Endothelial cell of umbilical vein (primary cell): ENCODE measurements at regions not wholly inside any gene's neighbourhood (a gene's known extent, or its start where the extent isn't known, plus 50 kb on each side); places are given as distances from the start of the nearest gene placed in this dataset.

Experiments
- BruUV-seq: library from RNA; stranded (reverse); fragments of 400-500 nt; replicated peaks from 2 replicates; lab custom pipeline; 2021; lab: Mats Ljungman, UMichigan
- CTCF ChIA-PET: fragments of 300-600, 350-600 bp; sonication (Branson Sonifier 250); formaldehyde crosslinking; loops from one replicate; lab custom pipeline; 2021; ENCODE audit warnings: antibody characterized with exemption, inconsistent platforms; lab: Charles Lee
- POLR2A ChIA-PET: fragments of 300-600, 350-600 bp; sonication (Branson Sonifier 250); formaldehyde crosslinking; loops from one replicate; lab custom pipeline; 2021; ENCODE audit warnings: antibody characterized with exemption, inconsistent platforms; lab: Charles Lee
- DNase-seq: peaks from one replicate; pipeline ENCODE4 v3.0.0-alpha.2; 2011; ENCODE audit warnings: low read depth, low spot score
- FAIRE-seq: peaks from 2 replicates; lab custom pipeline; 2011; peaks lifted over from hg19 to GRCh38; lab: Jason Lieb, UNC
- H2AFZ ChIP-seq: 2 replicates; pipeline ENCODE4 v1.6.0; 2012; ENCODE audit warnings: low read depth, low read length, control low read depth, inconsistent platforms
- H3K27ac ChIP-seq: 2 replicates; pipeline ENCODE4 v1.5.1; 2011; ENCODE audit warnings: low read depth, mild to moderate bottlenecking, control low read depth, low read length, moderate library complexity; ENCODE audit not compliant: insufficient read depth
- H3K27me3 ChIP-seq, 2 experiments: 2 replicates each; pipeline versions ENCODE4 v1.6.0 to v1.6.1; 2011; ENCODE audit warnings: low read length in 2 of 2, mixed read lengths in 1 of 2; ENCODE audit not compliant: control insufficient read depth in 2 of 2, insufficient read depth in 2 of 2
- H3K36me3 ChIP-seq, 2 experiments: 2 replicates in 1 of 2; 3 replicates in 1 of 2; pipeline ENCODE4 v1.5.1; 2011; ENCODE audit warnings: low read length in 2 of 2, mild to moderate bottlenecking in 1 of 2, moderate library complexity in 1 of 2; ENCODE audit not compliant: control insufficient read depth in 2 of 2, insufficient read depth in 2 of 2; ENCODE audit errors: extremely low read depth in 1 of 2
- H3K4me1 ChIP-seq: 3 replicates; pipeline ENCODE4 v1.5.1; 2011; ENCODE audit warnings: mild to moderate bottlenecking, low read length; ENCODE audit not compliant: control insufficient read depth, insufficient read depth; ENCODE audit errors: extremely low read depth
- H3K4me2 ChIP-seq: 2 replicates; pipeline ENCODE4 v1.6.1; 2011; ENCODE audit warnings: low read length, control low read depth, mixed read lengths; ENCODE audit not compliant: insufficient read depth
- H3K4me3 ChIP-seq, 3 experiments: fragments of 200-600 bp in 1 of 3; sonication (generic), shearing (Covaris generic) in 1 of 3; replicated peaks in 1 of 3; 2 replicates each; pipeline ENCODE4 v1.5.1; 2011 to 2016; ENCODE audit warnings: control low read depth in 3 of 3, low read length in 3 of 3, mild to moderate bottlenecking in 2 of 3, inconsistent platforms in 1 of 3, low read depth in 1 of 3, moderate library complexity in 1 of 3; ENCODE audit not compliant: insufficient read depth in 1 of 3
- H3K79me2 ChIP-seq: 2 replicates; pipeline ENCODE4 v1.6.0; 2012; ENCODE audit warnings: low read length, inconsistent platforms; ENCODE audit not compliant: control insufficient read depth, insufficient read depth
- H3K9ac ChIP-seq: replicated peaks from 2 replicates; pipeline ENCODE3; 2011; ENCODE audit warnings: low read length, control low read depth; ENCODE audit not compliant: insufficient read depth; ENCODE audit errors: extremely low read depth
- H3K9me1 ChIP-seq: replicated peaks from 3 replicates; pipeline ENCODE4 v1.6.0; 2011; ENCODE audit warnings: mild to moderate bottlenecking, low read length; ENCODE audit not compliant: control insufficient read depth, insufficient read depth; ENCODE audit errors: extremely low read depth
- H3K9me3 ChIP-seq: replicated peaks from 2 replicates; pipeline ENCODE4 v1.5.1; 2012; ENCODE audit warnings: low read length, inconsistent platforms; ENCODE audit not compliant: control insufficient read depth, insufficient read depth
- H4K20me1 ChIP-seq: replicated peaks from 2 replicates; pipeline ENCODE3; 2011; ENCODE audit warnings: mild to moderate bottlenecking, low read length; ENCODE audit not compliant: control insufficient read depth, insufficient read depth; ENCODE audit errors: extremely low read depth
- CTCF ChIP-seq, 2 donors: IDR thresholded peaks; 1 replicate in 1 of 2; 2 replicates in 1 of 2; pipeline ENCODE4 v1.5.1; 2011; ENCODE audit warnings: low read length in 2 of 2, mild to moderate bottlenecking in 2 of 2, moderate library complexity in 2 of 2, control low read depth in 1 of 2, inconsistent platforms in 1 of 2, low read depth in 1 of 2; ENCODE audit not compliant: insufficient read depth in 1 of 2; ENCODE audit errors: extremely low read depth in 1 of 2
- EZH2 ChIP-seq: IDR thresholded peaks from 2 replicates; pipeline ENCODE4 v1.6.1; 2012; ENCODE audit warnings: borderline replicate concordance, low read depth, mild to moderate bottlenecking, moderate library complexity, low read length, inconsistent platforms; ENCODE audit not compliant: severe bottlenecking
- FOS ChIP-seq: IDR thresholded peaks from 2 replicates; pipeline ENCODE4 v1.6.1; 2011; ENCODE audit warnings: mild to moderate bottlenecking, low read length, moderate library complexity, borderline replicate concordance; ENCODE audit not compliant: insufficient read depth
- GATA2 ChIP-seq: IDR thresholded peaks from 2 replicates; pipeline ENCODE4 v1.7.0; 2011; ENCODE audit warnings: low read depth, mild to moderate bottlenecking, moderate library complexity, mixed read lengths, low read length; ENCODE audit not compliant: insufficient read length, insufficient read depth
- JUN ChIP-seq: IDR thresholded peaks from 2 replicates; pipeline ENCODE4 v1.6.1; 2011; ENCODE audit warnings: borderline replicate concordance, low read depth; ENCODE audit not compliant: insufficient read length, insufficient read depth
- MYC ChIP-seq: IDR thresholded peaks from one replicate; pipeline ENCODE4 v1.6.1; 2011; ENCODE audit warnings: mild to moderate bottlenecking, low read depth, low read length
- POLR2A ChIP-seq: IDR thresholded peaks from 2 replicates; pipeline ENCODE4 v1.6.1; 2012; ENCODE audit warnings: low read depth, mild to moderate bottlenecking, control low read depth, low read length
- POLR2AphosphoS5 ChIP-seq: IDR thresholded peaks from 2 replicates; pipeline ENCODE4 v1.6.1; 2012; ENCODE audit warnings: low read depth, mild to moderate bottlenecking, control low read depth, low read length, moderate library complexity; ENCODE audit not compliant: insufficient read depth
- dilution Hi-C: fragments of 300-500 bp; cut with MboI; formaldehyde crosslinking; loops from one replicate; pipeline ENCODE4 v1.15.0; 2019; ENCODE audit warnings: low sequenced_read_pairs; ENCODE audit not compliant: extremely low pct_ligation_motif_present
- intact Hi-C: fragments of 100-400 bp; cut with micrococcal nuclease; formaldehyde crosslinking; loops from one replicate; pipeline ENCODE4 v1.10.0; 2022
- TF ChIP-seq, protein P1 (sequence below): IDR thresholded peaks from 2 replicates; pipeline ENCODE4 v1.6.1; 2011; ENCODE audit not compliant: insufficient read depth, insufficient read length

- intact Hi-C loops, result loop anchor here (10.0 kb wide), 1 partner anchor 439 kb away; no protein-coding TSS in a partner anchor
- TF ChIP-seq POLR2A (no peak), POLR2AphosphoS5 (no peak), MYC (no peak), GATA2 (no peak), CTCF (IDR thresholded peaks at IDR 0.05; ENCODE audit: extremely low read depth in 1 of 2, insufficient read depth in 1 of 2, low read depth in 1 of 2, low read length in 2 of 2) (no peak), JUN (no peak), EZH2 (no peak), FOS (no peak)
- TF ChIP-seq, protein P1, sequence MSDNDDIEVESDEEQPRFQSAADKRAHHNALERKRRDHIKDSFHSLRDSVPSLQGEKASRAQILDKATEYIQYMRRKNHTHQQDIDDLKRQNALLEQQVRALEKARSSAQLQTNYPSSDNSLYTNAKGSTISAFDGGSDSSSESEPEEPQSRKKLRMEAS, result no peak
- ChIA-PET POLR2A (no interaction called here), CTCF (no interaction called here)
- no peak overlapping the region for H3K4me2 ChIP-seq
- DNase-seq (no peak), FAIRE-seq (no peak)
- H3K36me3 ChIP-seq, result no peaks in the 10 kb centered on the region
- BruUV-seq, result no TSS peak
- H3K4me3 ChIP-seq, result no peak overlapping the region
- H3K27ac ChIP-seq, result no peak overlapping the region
- H3K9ac ChIP-seq, result no peak overlapping the region
- H2AFZ ChIP-seq, result no peak overlapping the region
- no peaks in the 10 kb centered on the region for H3K9me1 ChIP-seq
- peaks cover 18 to 28% of the 10 kb centered on the region in 2 experiments for H3K27me3 ChIP-seq
- dilution Hi-C loops, result no loop called here
- no peaks in the 10 kb centered on the region for H3K9me3 ChIP-seq
- no peaks in the 10 kb centered on the region for H3K79me2 ChIP-seq
- no peaks in the 10 kb centered on the region for H4K20me1 ChIP-seq
- peaks cover 7% of the 10 kb centered on the region for H3K4me1 ChIP-seq
Measured at GRCh38 chr6:28653876-28654275, 128.2 kb downstream of the GPX5 start.
